Mesothelial cell of epicardium (in vitro differentiated cells): ENCODE measurements at regions not wholly inside any gene's neighbourhood (a gene's known extent, or its start where the extent isn't known, plus 50 kb on each side); places are given as distances from the start of the nearest gene placed in this dataset.

Experiments used
- DNase-seq, 2 experiments: peaks; one replicate each; pipeline ENCODE4 v3.0.0; 2021; ENCODE audit warnings: low spot score in 2 of 2; ENCODE audit not compliant: unreplicated experiment in 2 of 2
- H3K27ac Mint-ChIP-seq: 2 replicates; pipeline ENCODE4 v1.8.0; 2021; ENCODE audit warnings: mixed read lengths
- H3K27me3 Mint-ChIP-seq: 2 replicates; pipeline ENCODE4 v1.8.0; 2021; ENCODE audit warnings: low read depth, mixed read lengths
- H3K36me3 Mint-ChIP-seq: 2 replicates; pipeline ENCODE4 v1.8.0; 2021; ENCODE audit warnings: mixed read lengths
- H3K4me1 Mint-ChIP-seq: 2 replicates; pipeline ENCODE4 v1.8.0; 2021; ENCODE audit warnings: mixed read lengths
- H3K4me3 Mint-ChIP-seq: 2 replicates; pipeline ENCODE4 v1.8.0; 2021; ENCODE audit warnings: mild to moderate bottlenecking, moderate library complexity, mixed read lengths
- H3K9me3 Mint-ChIP-seq: 2 replicates; pipeline ENCODE4 v1.8.0; 2021; ENCODE audit warnings: mixed read lengths
- CTCF ChIP-seq: fragments of 200-600 bp; sonication (generic); IDR thresholded peaks from one replicate; pipeline ENCODE4 v1.5.0; 2021; ENCODE audit warnings: antibody characterized with exemption; ENCODE audit not compliant: unreplicated experiment

GRCh38 chr1:38279148-38279547, 232.6 kb upstream of the POU3F1 start:
- Mint-ChIP-seq H3K27ac (no peak overlapping the region), H3K9me3 (peaks cover 26% of the 10 kb centered on the region), H3K36me3 (no peaks in the 10 kb centered on the region), H3K4me3 (no peak overlapping the region), H3K27me3 (peaks cover 43% of the 10 kb centered on the region), H3K4me1 (no peaks in the 10 kb centered on the region)
- DNase-seq, result no peak
- TF ChIP-seq CTCF, result no peak

- no peak overlapping the region for H3K27ac Mint-ChIP-seq
- TF ChIP-seq CTCF, result no peak
- peaks cover 43% of the 10 kb centered on the region for H3K27me3 Mint-ChIP-seq
- no peaks in the 10 kb centered on the region for H3K36me3 Mint-ChIP-seq
- H3K4me3 Mint-ChIP-seq, result no peak overlapping the region
- no peak for DNase-seq
- no peaks in the 10 kb centered on the region for H3K4me1 Mint-ChIP-seq
- H3K9me3 Mint-ChIP-seq, result peaks cover 26% of the 10 kb centered on the region
Observed at GRCh38 chr1:38277646-38278045, 231.1 kb upstream of the POU3F1 start.

- Mint-ChIP-seq H3K4me3 (no peak overlapping the region), H3K27me3 (peaks cover 47% of the 10 kb centered on the region), H3K9me3 (peaks cover 26% of the 10 kb centered on the region), H3K4me1 (no peaks in the 10 kb centered on the region), H3K36me3 (no peaks in the 10 kb centered on the region), H3K27ac (no peak overlapping the region)
- no peak for DNase-seq
- no peak for TF ChIP-seq CTCF
Observed at GRCh38 chr1:38275960-38276359, 229.4 kb upstream of the POU3F1 start.

GRCh38 chr1:38274974-38275373, 228.4 kb upstream of the POU3F1 start:
- Mint-ChIP-seq H3K36me3 (no peaks in the 10 kb centered on the region), H3K4me1 (no peaks in the 10 kb centered on the region), H3K4me3 (no peak overlapping the region), H3K27ac (no peak overlapping the region), H3K27me3 (peaks cover 53% of the 10 kb centered on the region), H3K9me3 (peaks cover 26% of the 10 kb centered on the region)
- DNase-seq, result no peak
- no peak for TF ChIP-seq CTCF

- Mint-ChIP-seq H3K4me1 (no peaks in the 10 kb centered on the region), H3K4me3 (no peak overlapping the region), H3K27me3 (peaks cover 66% of the 10 kb centered on the region), H3K36me3 (no peaks in the 10 kb centered on the region), H3K27ac (no peak overlapping the region), H3K9me3 (peaks cover 11% of the 10 kb centered on the region)
- TF ChIP-seq CTCF, result no peak
- DNase-seq, result no peak
Observed at GRCh38 chr1:38273196-38273804, 226.7 kb upstream of the POU3F1 start.

- no peaks in the 10 kb centered on the region for H3K4me1 Mint-ChIP-seq
- H3K36me3 Mint-ChIP-seq, result no peaks in the 10 kb centered on the region
Observed at GRCh38 chr1:38272515-38272914, 225.9 kb upstream of the POU3F1 start.

More at GRCh38 chr1:38272515-38272914, 225.9 kb upstream of the POU3F1 start:
- Mint-ChIP-seq H3K27me3 (peaks cover 70% of the 10 kb centered on the region), H3K27ac (no peak overlapping the region), H3K9me3 (peaks cover 4% of the 10 kb centered on the region), H3K4me3 (no peak overlapping the region)
- no peak for DNase-seq
- TF ChIP-seq CTCF, result no peak
